HepG2 (cell line): ENCODE measurements at regions not wholly inside any gene's neighbourhood (a gene's known extent, or its start where the extent isn't known, plus 50 kb on each side); places are given as distances from the start of the nearest gene placed in this dataset.
"Not testable (repeated sequence)": the region's sequence is repeated elsewhere in the genome, so short reads cannot be mapped to it uniquely, and the experiment has no call there.

Experiments used
- POLR2AphosphoS5 ChIP-seq: IDR thresholded peaks from 2 replicates; pipeline ENCODE4 v1.6.1; 2012; ENCODE audit warnings: low read depth, low read length
- TP53 ChIP-seq: sonication (generic); formaldehyde crosslinking; conservative IDR thresholded peaks from 2 replicates; pipeline ENCODE4 v1.4.0; 2020; ENCODE audit warnings: missing genetic modification reagents
- TF ChIP-seq, protein P1 (sequence below), 2 experiments: IDR thresholded peaks; 2 replicates each; pipeline ENCODE4 v1.6.1; 2011 to 2012; ENCODE audit warnings: low read length in 2 of 2, borderline replicate concordance in 1 of 2, low read depth in 1 of 2, mild to moderate bottlenecking in 1 of 2, moderate library complexity in 1 of 2

DNA sequence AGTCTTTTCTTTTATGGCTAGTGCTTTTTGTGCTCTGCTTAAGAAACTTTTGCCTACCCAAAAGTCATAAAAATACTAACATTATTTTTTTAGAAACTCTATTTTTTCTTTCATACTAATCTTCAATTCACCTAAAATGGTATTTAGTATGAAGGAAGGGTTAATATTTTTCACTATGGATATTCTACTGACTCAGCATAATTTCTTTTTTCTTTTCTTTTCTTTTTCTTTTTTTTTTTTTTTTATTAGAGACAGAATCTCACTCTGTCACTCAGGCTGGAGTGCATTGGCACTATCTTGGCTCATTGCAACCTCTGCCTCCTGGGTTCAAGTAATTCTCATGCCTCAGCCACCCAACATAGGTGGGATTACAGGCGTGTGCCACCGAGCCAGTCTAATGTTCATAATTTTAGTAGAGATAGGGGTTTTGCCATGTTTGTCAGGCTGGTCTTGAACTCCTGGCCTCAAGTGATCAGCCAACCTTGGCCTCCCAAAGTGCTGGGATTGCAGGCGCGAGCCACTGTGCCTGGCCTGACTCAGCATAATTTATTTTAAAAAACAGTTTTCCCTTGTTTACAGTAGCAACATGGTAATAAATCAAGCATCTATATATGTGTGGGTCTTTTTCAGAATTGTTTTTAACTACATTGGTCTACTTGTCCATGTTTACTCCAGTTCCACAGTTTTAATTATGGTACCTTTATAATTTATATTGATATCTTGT is 91.8 kb downstream of the GYPE start:
- TF ChIP-seq, protein P1, sequence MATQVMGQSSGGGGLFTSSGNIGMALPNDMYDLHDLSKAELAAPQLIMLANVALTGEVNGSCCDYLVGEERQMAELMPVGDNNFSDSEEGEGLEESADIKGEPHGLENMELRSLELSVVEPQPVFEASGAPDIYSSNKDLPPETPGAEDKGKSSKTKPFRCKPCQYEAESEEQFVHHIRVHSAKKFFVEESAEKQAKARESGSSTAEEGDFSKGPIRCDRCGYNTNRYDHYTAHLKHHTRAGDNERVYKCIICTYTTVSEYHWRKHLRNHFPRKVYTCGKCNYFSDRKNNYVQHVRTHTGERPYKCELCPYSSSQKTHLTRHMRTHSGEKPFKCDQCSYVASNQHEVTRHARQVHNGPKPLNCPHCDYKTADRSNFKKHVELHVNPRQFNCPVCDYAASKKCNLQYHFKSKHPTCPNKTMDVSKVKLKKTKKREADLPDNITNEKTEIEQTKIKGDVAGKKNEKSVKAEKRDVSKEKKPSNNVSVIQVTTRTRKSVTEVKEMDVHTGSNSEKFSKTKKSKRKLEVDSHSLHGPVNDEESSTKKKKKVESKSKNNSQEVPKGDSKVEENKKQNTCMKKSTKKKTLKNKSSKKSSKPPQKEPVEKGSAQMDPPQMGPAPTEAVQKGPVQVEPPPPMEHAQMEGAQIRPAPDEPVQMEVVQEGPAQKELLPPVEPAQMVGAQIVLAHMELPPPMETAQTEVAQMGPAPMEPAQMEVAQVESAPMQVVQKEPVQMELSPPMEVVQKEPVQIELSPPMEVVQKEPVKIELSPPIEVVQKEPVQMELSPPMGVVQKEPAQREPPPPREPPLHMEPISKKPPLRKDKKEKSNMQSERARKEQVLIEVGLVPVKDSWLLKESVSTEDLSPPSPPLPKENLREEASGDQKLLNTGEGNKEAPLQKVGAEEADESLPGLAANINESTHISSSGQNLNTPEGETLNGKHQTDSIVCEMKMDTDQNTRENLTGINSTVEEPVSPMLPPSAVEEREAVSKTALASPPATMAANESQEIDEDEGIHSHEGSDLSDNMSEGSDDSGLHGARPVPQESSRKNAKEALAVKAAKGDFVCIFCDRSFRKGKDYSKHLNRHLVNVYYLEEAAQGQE (IDR thresholded peaks at IDR 0.05; ENCODE audit: borderline replicate concordance in 1 of 2, low read depth in 1 of 2, low read length in 2 of 2): not testable (repeated sequence)
- not testable (repeated sequence) for TF ChIP-seq TP53 (CRISPR knock-in tag); POLR2AphosphoS5
